H1 (cell line): ENCODE measurements at regions not wholly inside any gene's neighbourhood (a gene's known extent, or its start where the extent isn't known, plus 50 kb on each side); places are given as distances from the start of the nearest gene placed in this dataset.

Experiments used
- CTCF ChIA-PET: fragments of 300-600 bp; sonication (Branson Sonifier 250); formaldehyde crosslinking; loops from one replicate; lab custom pipeline; 2021; ENCODE audit not compliant: partially characterized antibody; lab: Charles Lee
- POLR2A ChIA-PET: fragments of 300-600 bp; sonication (Branson Sonifier 250); formaldehyde crosslinking; loops from one replicate; lab custom pipeline; 2021; ENCODE audit warnings: inconsistent platforms; ENCODE audit not compliant: partially characterized antibody; lab: Charles Lee
- DNase-seq, 2 experiments: peaks; one replicate each; pipeline versions ENCODE4 v3.0.0 to v3.0.0-alpha.2; 2010 to 2022; ENCODE audit warnings: low spot score in 2 of 2, low read depth in 1 of 2, mixed read lengths in 1 of 2
- FAIRE-seq: peaks from 2 replicates; lab custom pipeline; 2011; peaks lifted over from hg19 to GRCh38; lab: Jason Lieb, UNC
- H2AFZ ChIP-seq: 2 replicates; pipeline ENCODE4 v1.8.1; 2012; ENCODE audit warnings: low read length, inconsistent platforms
- H2AK5ac ChIP-seq: 2 replicates; pipeline ENCODE4 v1.6.1; 2013; ENCODE audit warnings: low read depth, low read length
- H2BK120ac ChIP-seq: replicated peaks from 2 replicates; pipeline ENCODE3; 2013; ENCODE audit warnings: low read depth, low read length, inconsistent platforms
- H2BK12ac ChIP-seq: 2 replicates; pipeline ENCODE4 v1.6.1; 2013; ENCODE audit warnings: low read depth, low read length
- H2BK15ac ChIP-seq: 2 replicates; pipeline ENCODE4 v1.6.1; 2013; ENCODE audit warnings: low read length
- H2BK20ac ChIP-seq: 2 replicates; pipeline ENCODE4 v1.6.1; 2013; ENCODE audit warnings: low read length
- H2BK5ac ChIP-seq: 2 replicates; pipeline ENCODE4 v1.6.1; 2013; ENCODE audit warnings: low read depth, low read length
- H3K14ac ChIP-seq: 2 replicates; pipeline ENCODE4 v1.6.1; 2013; ENCODE audit warnings: inconsistent platforms; ENCODE audit not compliant: insufficient read length
- H3K18ac ChIP-seq: 2 replicates; pipeline ENCODE4 v1.6.1; 2013; ENCODE audit warnings: low read length; ENCODE audit errors: extremely low read depth
- H3K23ac ChIP-seq: 2 replicates; pipeline ENCODE4 v1.6.1; 2013; ENCODE audit warnings: inconsistent platforms; ENCODE audit not compliant: insufficient read length
- H3K23me2 ChIP-seq: 2 replicates; pipeline ENCODE4 v1.6.1; 2013; ENCODE audit warnings: low read depth, low read length
- H3K27ac ChIP-seq: 2 replicates; pipeline ENCODE4 v1.6.1; 2011; ENCODE audit warnings: low read depth, low read length, inconsistent platforms
- H3K27me3 ChIP-seq, 4 experiments: replicated peaks in 1 of 4; 1 replicate in 1 of 4; 2 replicates in 3 of 4; pipeline versions ENCODE4 v1.6.1 to v1.8.1; 2011 to 2013; ENCODE audit warnings: low read length in 3 of 4, mild to moderate bottlenecking in 3 of 4, inconsistent platforms in 2 of 4, mixed read lengths in 2 of 4, moderate library complexity in 1 of 4; ENCODE audit not compliant: control insufficient read depth in 3 of 4, insufficient read depth in 3 of 4; ENCODE audit errors: extremely low read depth in 1 of 4
- H3K36me3 ChIP-seq, 4 experiments: 2 replicates each; pipeline versions ENCODE4 v1.6.1 to v1.8.1; 2011 to 2013; ENCODE audit warnings: mild to moderate bottlenecking in 4 of 4, low read length in 3 of 4, moderate library complexity in 2 of 4, control low read depth in 1 of 4, inconsistent platforms in 1 of 4; ENCODE audit not compliant: insufficient read depth in 4 of 4, control insufficient read depth in 2 of 4
- H3K4ac ChIP-seq: replicated peaks from 2 replicates; pipeline ENCODE3; 2013; ENCODE audit warnings: low read length, low read depth, mixed read lengths, inconsistent platforms; ENCODE audit not compliant: insufficient read length
- H3K4me1 ChIP-seq, 4 experiments: replicated peaks in 1 of 4; 1 replicate in 1 of 4; 2 replicates in 3 of 4; pipeline versions ENCODE4 v1.6.1 to v1.8.1; 2011 to 2013; ENCODE audit warnings: low read length in 3 of 4, inconsistent platforms in 2 of 4, mixed read lengths in 1 of 4; ENCODE audit not compliant: insufficient read depth in 4 of 4, control insufficient read depth in 3 of 4
- H3K4me2 ChIP-seq, 2 experiments: 2 replicates each; pipeline versions ENCODE4 v1.6.1 to v1.8.1; 2011 to 2013; ENCODE audit warnings: low read depth in 2 of 2, low read length in 2 of 2, control low read depth in 1 of 2, inconsistent platforms in 1 of 2, mild to moderate bottlenecking in 1 of 2; ENCODE audit not compliant: insufficient read depth in 1 of 2
- H3K4me3 ChIP-seq, 4 experiments: fragments of 200-600, 300-600 bp in 1 of 4; sonication (generic), shearing (Covaris generic), sonication (Bioruptor Twin) in 1 of 4; 2 replicates each; pipeline versions ENCODE4 v1.5.1 to v1.8.1; 2011 to 2016; ENCODE audit warnings: low read length in 4 of 4, low read depth in 3 of 4, control low read depth in 2 of 4, inconsistent platforms in 2 of 4, mild to moderate bottlenecking in 2 of 4, mixed read lengths in 1 of 4, moderate library complexity in 1 of 4; ENCODE audit not compliant: insufficient read depth in 2 of 4; ENCODE audit errors: extremely low read depth in 1 of 4
- H3K56ac ChIP-seq: replicated peaks from 2 replicates; pipeline ENCODE3; 2013; ENCODE audit warnings: low read depth, mild to moderate bottlenecking, mixed read lengths, low read length, inconsistent platforms; ENCODE audit not compliant: insufficient read length
- H3K79me1 ChIP-seq: 2 replicates; pipeline ENCODE4 v1.6.1; 2013; ENCODE audit warnings: low read depth, low read length, control low read depth
- H3K79me2 ChIP-seq, 2 experiments: 2 replicates each; pipeline versions ENCODE4 v1.6.1 to v1.8.1; 2012 to 2013; ENCODE audit warnings: low read length in 2 of 2, mild to moderate bottlenecking in 2 of 2, inconsistent platforms in 1 of 2; ENCODE audit not compliant: insufficient read depth in 2 of 2, control insufficient read depth in 1 of 2
- H3K9ac ChIP-seq, 4 experiments: replicated peaks in 1 of 4; 1 replicate in 1 of 4; 2 replicates in 3 of 4; pipeline versions ENCODE4 v1.6.1 to v1.8.1; 2011 to 2013; ENCODE audit warnings: low read depth in 3 of 4, low read length in 3 of 4, control low read depth in 2 of 4, mild to moderate bottlenecking in 2 of 4, moderate library complexity in 2 of 4, inconsistent platforms in 1 of 4; ENCODE audit errors: extremely low read depth in 1 of 4
- H3K9me3 ChIP-seq, 2 experiments: 2 replicates each; pipeline versions ENCODE4 v1.6.1 to v1.8.1; 2012 to 2013; ENCODE audit warnings: mild to moderate bottlenecking in 2 of 2, moderate library complexity in 2 of 2, control low read depth in 1 of 2, inconsistent platforms in 1 of 2, low read depth in 1 of 2, low read length in 1 of 2, mixed read lengths in 1 of 2; ENCODE audit not compliant: insufficient read depth in 2 of 2
- H4K20me1 ChIP-seq, 2 experiments: replicated peaks in 1 of 2; 2 replicates each; pipeline versions ENCODE3 to v1.8.1; 2011 to 2013; ENCODE audit warnings: inconsistent platforms in 2 of 2, low read length in 2 of 2, mild to moderate bottlenecking in 1 of 2; ENCODE audit not compliant: insufficient read depth in 2 of 2, control insufficient read depth in 1 of 2
- H4K5ac ChIP-seq: 2 replicates; pipeline ENCODE4 v1.6.1; 2013; ENCODE audit warnings: low read length, low read depth, mixed read lengths, inconsistent platforms; ENCODE audit not compliant: insufficient read length
- H4K8ac ChIP-seq: 2 replicates; pipeline ENCODE4 v1.8.0; 2013; ENCODE audit warnings: mild to moderate bottlenecking, moderate library complexity, low read length, inconsistent platforms; ENCODE audit not compliant: insufficient read depth; ENCODE audit errors: extremely low read depth
- H4K91ac ChIP-seq: replicated peaks from 2 replicates; pipeline ENCODE3; 2013; ENCODE audit warnings: low read length, mixed read lengths, inconsistent platforms; ENCODE audit not compliant: insufficient read length
- EGR1 ChIP-seq: IDR thresholded peaks from 2 replicates; pipeline ENCODE4 v1.6.1; 2011; ENCODE audit warnings: low read depth, low read length, borderline replicate concordance
- JUND ChIP-seq: IDR thresholded peaks from 2 replicates; pipeline ENCODE4 v1.6.1; 2011; ENCODE audit warnings: mild to moderate bottlenecking, improper control_type of control experiment, low read length
- KDM1A ChIP-seq: fragments of 200-600, 300-600 bp; sonication (generic); IDR thresholded peaks from 2 replicates; pipeline ENCODE4 v1.7.1; 2016; ENCODE audit warnings: mild to moderate bottlenecking, low read length, borderline replicate concordance
- MAX ChIP-seq: IDR thresholded peaks from 2 replicates; pipeline ENCODE4 v1.6.1; 2012; ENCODE audit warnings: inconsistent platforms
- TBP ChIP-seq: IDR thresholded peaks from 2 replicates; pipeline ENCODE4 v1.6.1; 2011; ENCODE audit warnings: low read depth, low read length, improper control_type of control experiment
- TCF12 ChIP-seq: IDR thresholded peaks from 2 replicates; pipeline ENCODE4 v1.6.1; 2011; ENCODE audit warnings: low read depth, mild to moderate bottlenecking, low read length
- ZNF274 ChIP-seq: IDR thresholded peaks from 2 replicates; pipeline ENCODE4 v1.7.0; 2012; ENCODE audit warnings: low read length, borderline replicate concordance; ENCODE audit errors: extremely low read depth
- WGBS, 2 experiments: shearing (Covaris generic) in 1 of 2; methylation state at CpG; one replicate each; pipeline versions ENCODE4 v1.1.6 to v1.1.7; 2013 to 2015; ENCODE audit warnings: low lambda C conversion rate in 2 of 2, mixed read lengths in 2 of 2, inconsistent platforms in 1 of 2, low coverage in 1 of 2, missing lambda C conversion rate in 1 of 2; ENCODE audit not compliant: insufficient replicate concordance in 2 of 2, insufficient coverage in 1 of 2, insufficient read length in 1 of 2; ENCODE audit errors: extremely low coverage in 1 of 2, missing lambda C conversion rate in 1 of 2; 5-methylcytosine and 5-hydroxymethylcytosine counted together

GRCh38 chr1:118786454-118787155 is 201.5 kb downstream of the TBX15 start:
- Histone ChIP-seq H2BK15ac (no peak overlapping the region), H4K20me1 (no peaks in the 10 kb centered on the region), H3K27ac (no peak overlapping the region), H3K9ac (no peak overlapping the region), H2AK5ac (no peak overlapping the region), H3K14ac (no peak overlapping the region)
- CTCF ChIA-PET: interaction anchor here (1.1 kb wide), 1 partner anchor 539 kb away, joined by 4 read pairs; no protein-coding TSS in a partner anchor
- TF ChIP-seq ZNF274: no peak
- no peak for TF ChIP-seq EGR1
- no peak for TF ChIP-seq TCF12
- TF ChIP-seq JUND: no peak
- TF ChIP-seq KDM1A: no peak
- no peak for TF ChIP-seq TBP
- TF ChIP-seq MAX: no peak
- TF ChIP-seq, all 59 proteins: peak for 0
- no peaks in the 10 kb centered on the region for H3K79me1 ChIP-seq
- POLR2A ChIA-PET: no interaction called here
- H4K5ac ChIP-seq: no peak overlapping the region
- no peak overlapping the region for H2BK120ac ChIP-seq
- H3K27me3 ChIP-seq: no peaks in the 10 kb centered on the region; a peak in 1 of 7 replicates
- no peak for FAIRE-seq
- no peak overlapping the region for H3K4ac ChIP-seq
- no peak overlapping the region for H2BK12ac ChIP-seq
- no peak for DNase-seq
- H3K9me3 ChIP-seq: no peaks in the 10 kb centered on the region
- no peak overlapping the region for H3K23ac ChIP-seq
- H3K4me3 ChIP-seq: no peak overlapping the region
- H3K36me3 ChIP-seq: no peaks in the 10 kb centered on the region
- no peak overlapping the region for H4K8ac ChIP-seq
- H4K91ac ChIP-seq: no peak overlapping the region
- no peak overlapping the region for H2AFZ ChIP-seq
- H2BK20ac ChIP-seq: no peak overlapping the region
- no peaks in the 10 kb centered on the region for H3K79me2 ChIP-seq
- 89% methylated on average over 4 of the region's 4 CpGs; no CpG with 5 or more reads in 1 of the 2 experiments for WGBS, 2 experiments
- H3K4me2 ChIP-seq: no peak overlapping the region
- peaks cover 0 to 3% (median 0%) of the 10 kb centered on the region in 4 experiments; a peak in 1 of 7 replicates for H3K4me1 ChIP-seq
- H3K23me2 ChIP-seq: no peaks in the 10 kb centered on the region
- H3K18ac ChIP-seq: no peak overlapping the region
- H3K56ac ChIP-seq: no peak overlapping the region
- H2BK5ac ChIP-seq: no peak overlapping the region
